GM12873 (cell line): ENCODE measurements at regions not wholly inside any gene's neighbourhood (a gene's known extent, or its start where the extent isn't known, plus 50 kb on each side); places are given as distances from the start of the nearest gene placed in this dataset.

ENCODE experiments used
- CTCF ChIP-seq: IDR thresholded peaks from 2 replicates; pipeline ENCODE4 v1.5.1; 2012; ENCODE audit warnings: low read depth, mild to moderate bottlenecking, moderate library complexity, low read length, control low read depth; ENCODE audit not compliant: insufficient read depth; ENCODE audit errors: missing control alignments

DNA sequence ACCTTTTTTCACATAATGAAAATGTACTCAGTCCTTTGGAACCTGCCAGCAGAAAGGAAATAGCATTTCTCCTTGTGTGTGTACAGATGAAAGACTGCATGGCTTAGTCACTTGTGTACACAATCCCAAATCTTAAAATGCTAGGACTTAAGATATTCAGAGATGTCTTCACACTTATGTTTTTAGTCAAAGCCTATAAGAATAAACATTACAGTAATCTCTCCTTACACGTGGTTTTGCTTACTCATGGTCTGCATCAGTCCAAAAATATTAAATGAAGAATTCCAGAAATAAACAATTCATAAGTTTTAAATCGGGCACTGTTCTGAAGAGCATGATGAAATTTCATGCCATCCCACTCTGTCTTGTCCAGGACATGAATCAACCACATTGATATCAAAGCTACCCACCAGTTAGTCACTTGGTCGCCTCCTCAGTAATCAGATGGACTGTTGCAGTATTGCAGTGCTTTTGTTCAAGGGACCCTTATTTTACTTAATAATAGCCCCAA lies 75.7 kb upstream of the RRP15 start:
- TF ChIP-seq CTCF = no peak

DNA sequence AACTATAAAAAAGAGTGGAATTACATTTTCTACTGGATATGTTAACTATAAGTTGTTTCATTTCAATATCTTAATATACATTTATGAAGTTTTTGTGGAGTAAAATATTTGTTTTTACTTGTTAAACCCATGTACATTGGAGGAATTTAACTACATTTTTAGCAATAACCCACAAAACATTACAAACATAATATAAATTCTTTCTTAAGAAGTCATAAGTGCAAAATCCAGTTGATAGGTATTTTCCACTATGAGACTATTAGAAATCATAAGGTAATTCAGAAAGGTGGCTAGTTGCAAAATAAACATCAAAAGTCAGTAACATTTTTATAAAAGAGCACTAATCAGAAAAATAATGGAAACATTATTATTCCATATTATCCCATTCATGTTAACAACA lies 73.9 kb upstream of the RRP15 start:
- TF ChIP-seq CTCF = no peak

- TF ChIP-seq CTCF = no peak
Observed at GRCh38 chr1:218217040-218217439, 68.1 kb upstream of the RRP15 start.

- no peak for TF ChIP-seq CTCF
Observed at GRCh38 chr1:218219460-218219859, 65.6 kb upstream of the RRP15 start.

DNA sequence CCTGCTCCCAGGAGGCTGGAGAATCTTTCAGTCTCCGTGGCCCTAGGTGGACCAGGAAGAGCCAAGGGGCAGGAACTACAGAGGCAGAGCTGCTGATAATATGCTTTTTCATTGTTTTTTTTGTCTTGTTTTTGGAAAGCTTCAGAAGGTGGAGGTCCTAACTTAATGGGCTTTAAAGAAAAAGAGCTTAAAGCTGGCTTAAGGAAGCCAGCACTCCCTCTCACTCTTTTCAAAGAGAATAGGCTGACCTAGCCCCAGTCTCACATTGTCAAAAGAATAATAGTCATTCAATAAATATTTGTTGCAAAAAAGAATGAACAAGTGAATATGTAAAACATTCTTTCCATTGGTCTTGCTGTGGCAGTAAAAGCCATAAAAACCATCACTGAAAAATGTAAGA lies 61.0 kb upstream of the RRP15 start:
- no peak for TF ChIP-seq CTCF

GRCh38 chr1:218226005-218226404 lies 59.1 kb upstream of the RRP15 start:
- TF ChIP-seq CTCF = no peak
